Central memory CD8-positive, alpha-beta T cell (primary cell): ENCODE measurements at regions not wholly inside any gene's neighbourhood (a gene's known extent, or its start where the extent isn't known, plus 50 kb on each side); places are given as distances from the start of the nearest gene placed in this dataset.

Experiments
- ATAC-seq: fragments of 150-1000 bp; cut with Tn5 transposase; replicated peaks from 2 replicates; pipeline ENCODE4 v1.10.0; 2022; ENCODE audit warnings: mild to moderate bottlenecking, moderate FRiP score, moderate number of reproducible peaks; ENCODE audit not compliant: poor library complexity, severe bottlenecking; ENCODE audit errors: extremely low read depth
- DNase-seq, 2 donors: peaks; one replicate each; pipeline ENCODE4 v3.0.0; 2021; ENCODE audit warnings: low spot score in 2 of 2
- H3K27ac Mint-ChIP-seq: one replicate; pipeline ENCODE4 v1.8.0; 2022; ENCODE audit warnings: low read depth, mild to moderate bottlenecking, moderate library complexity, mixed read lengths
- H3K27me3 Mint-ChIP-seq: one replicate; pipeline ENCODE4 v1.8.0; 2022; ENCODE audit warnings: mixed read lengths
- H3K36me3 Mint-ChIP-seq: one replicate; pipeline ENCODE4 v1.8.0; 2022; ENCODE audit warnings: mild to moderate bottlenecking, moderate library complexity, mixed read lengths; ENCODE audit not compliant: insufficient read depth
- H3K4me1 Mint-ChIP-seq: one replicate; pipeline ENCODE4 v1.8.0; 2022; ENCODE audit warnings: mixed read lengths
- H3K4me3 Mint-ChIP-seq: one replicate; pipeline ENCODE4 v1.8.0; 2022; ENCODE audit warnings: mild to moderate bottlenecking, moderate library complexity, mixed read lengths
- H3K9me3 Mint-ChIP-seq: one replicate; pipeline ENCODE4 v1.8.0; 2022; ENCODE audit warnings: mixed read lengths

- Mint-ChIP-seq H3K27ac (no peak overlapping the region), H3K9me3 (no peaks in the 10 kb centered on the region), H3K4me3 (no peak overlapping the region), H3K27me3 (peaks cover 24% of the 10 kb centered on the region), H3K4me1 (no peaks in the 10 kb centered on the region), H3K36me3 (no peaks in the 10 kb centered on the region)
- no peak for ATAC-seq
- DNase-seq = no peak
Measured at GRCh38 chr16:50944033-50944432, 202.1 kb downstream of the CYLD start.

GRCh38 chr16:50942143-50942542, 200.3 kb downstream of the CYLD start:
- peaks cover 28% of the 10 kb centered on the region for H3K27me3 Mint-ChIP-seq
- no peak overlapping the region for H3K27ac Mint-ChIP-seq
- H3K9me3 Mint-ChIP-seq = no peaks in the 10 kb centered on the region
- H3K36me3 Mint-ChIP-seq = no peaks in the 10 kb centered on the region
- no peak for ATAC-seq
- no peak overlapping the region for H3K4me3 Mint-ChIP-seq
- H3K4me1 Mint-ChIP-seq = no peaks in the 10 kb centered on the region
- DNase-seq = no peak

- no peak for ATAC-seq
- Mint-ChIP-seq H3K27me3 (peaks cover 33% of the 10 kb centered on the region), H3K27ac (no peak overlapping the region), H3K4me1 (no peaks in the 10 kb centered on the region), H3K36me3 (no peaks in the 10 kb centered on the region), H3K4me3 (no peak overlapping the region), H3K9me3 (no peaks in the 10 kb centered on the region)
- DNase-seq = no peak
Measured at GRCh38 chr16:50941681-50942080, 199.8 kb downstream of the CYLD start.

GRCh38 chr16:50940275-50940854, 198.5 kb downstream of the CYLD start:
- no peak for DNase-seq
- Mint-ChIP-seq H3K4me3 (no peak overlapping the region), H3K4me1 (no peaks in the 10 kb centered on the region), H3K36me3 (no peaks in the 10 kb centered on the region), H3K27me3 (peaks cover 46% of the 10 kb centered on the region), H3K27ac (no peak overlapping the region), H3K9me3 (no peaks in the 10 kb centered on the region)
- no peak for ATAC-seq

- Mint-ChIP-seq H3K36me3 (no peaks in the 10 kb centered on the region), H3K4me1 (no peaks in the 10 kb centered on the region), H3K27me3 (peaks cover 50% of the 10 kb centered on the region), H3K4me3 (no peak overlapping the region), H3K27ac (no peak overlapping the region), H3K9me3 (no peaks in the 10 kb centered on the region)
- DNase-seq (no peak), ATAC-seq (no peak)
Measured at GRCh38 chr16:50939356-50939755, 197.5 kb downstream of the CYLD start.

- ATAC-seq (no peak), DNase-seq (no peak)
- no peaks in the 10 kb centered on the region for H3K9me3 Mint-ChIP-seq
- H3K27ac Mint-ChIP-seq = no peak overlapping the region
- no peak overlapping the region for H3K4me3 Mint-ChIP-seq
- H3K36me3 Mint-ChIP-seq = no peaks in the 10 kb centered on the region
- peaks cover 46% of the 10 kb centered on the region for H3K27me3 Mint-ChIP-seq
- H3K4me1 Mint-ChIP-seq = no peaks in the 10 kb centered on the region
Measured at GRCh38 chr16:50938932-50939331, 197.0 kb downstream of the CYLD start.

GRCh38 chr16:50933262-50933661, 191.4 kb downstream of the CYLD start:
- ATAC-seq = no peak
- DNase-seq = no peak
- no peaks in the 10 kb centered on the region for H3K4me1 Mint-ChIP-seq
- H3K36me3 Mint-ChIP-seq = no peaks in the 10 kb centered on the region
- H3K4me3 Mint-ChIP-seq = no peak overlapping the region
- no peak overlapping the region for H3K27ac Mint-ChIP-seq
- no peaks in the 10 kb centered on the region for H3K9me3 Mint-ChIP-seq
- peaks cover 37% of the 10 kb centered on the region for H3K27me3 Mint-ChIP-seq

GRCh38 chr16:50932348-50932935, 190.6 kb downstream of the CYLD start:
- no peak for ATAC-seq
- Mint-ChIP-seq H3K4me3 (no peak overlapping the region), H3K27ac (no peak overlapping the region), H3K27me3 (peaks cover 36% of the 10 kb centered on the region), H3K36me3 (no peaks in the 10 kb centered on the region), H3K9me3 (no peaks in the 10 kb centered on the region), H3K4me1 (no peaks in the 10 kb centered on the region)
- DNase-seq = no peak

- Mint-ChIP-seq H3K27ac (no peak overlapping the region), H3K27me3 (peaks cover 23% of the 10 kb centered on the region), H3K4me3 (no peak overlapping the region), H3K4me1 (no peaks in the 10 kb centered on the region), H3K36me3 (no peaks in the 10 kb centered on the region), H3K9me3 (no peaks in the 10 kb centered on the region)
- no peak for DNase-seq
- ATAC-seq = no peak
Measured at GRCh38 chr16:50928065-50928464, 186.2 kb downstream of the CYLD start.

GRCh38 chr16:50925758-50926357, 184.0 kb downstream of the CYLD start:
- Mint-ChIP-seq H3K4me1 (no peaks in the 10 kb centered on the region), H3K4me3 (no peak overlapping the region), H3K36me3 (no peaks in the 10 kb centered on the region), H3K27ac (no peak overlapping the region), H3K27me3 (peaks cover 43% of the 10 kb centered on the region), H3K9me3 (no peaks in the 10 kb centered on the region)
- ATAC-seq (no peak), DNase-seq (no peak)

GRCh38 chr16:50924759-50925545, 183.1 kb downstream of the CYLD start:
- H3K27ac Mint-ChIP-seq = no peak overlapping the region
- H3K27me3 Mint-ChIP-seq = peaks cover 52% of the 10 kb centered on the region
- ATAC-seq (no peak), DNase-seq (no peak)
- H3K4me3 Mint-ChIP-seq = no peak overlapping the region
- H3K9me3 Mint-ChIP-seq = no peaks in the 10 kb centered on the region
- H3K4me1 Mint-ChIP-seq = no peaks in the 10 kb centered on the region
- no peaks in the 10 kb centered on the region for H3K36me3 Mint-ChIP-seq

- no peak for ATAC-seq
- H3K36me3 Mint-ChIP-seq = no peaks in the 10 kb centered on the region
- peaks cover 71% of the 10 kb centered on the region for H3K27me3 Mint-ChIP-seq
- no peak for DNase-seq
- no peak overlapping the region for H3K27ac Mint-ChIP-seq
- H3K4me1 Mint-ChIP-seq = no peaks in the 10 kb centered on the region
- no peak overlapping the region for H3K4me3 Mint-ChIP-seq
- H3K9me3 Mint-ChIP-seq = no peaks in the 10 kb centered on the region
Measured at GRCh38 chr16:50917950-50918703, 176.2 kb downstream of the CYLD start.
